Prostate gland (tissue), 2 donors: ENCODE measurements at regions not wholly inside any gene's neighbourhood (a gene's known extent, or its start where the extent isn't known, plus 50 kb on each side); places are given as distances from the start of the nearest gene placed in this dataset.

Source experiments
- CTCF ChIP-seq, 4 experiments: fragments of 200-600 bp in 2 of 4; fragments of 450-650 bp in 2 of 4; sonication (generic) in 2 of 4; IDR thresholded peaks; 1 replicate in 3 of 4; 2 replicates in 1 of 4; pipeline ENCODE4 v1.5.1; 2016 to 2019; ENCODE audit warnings: antibody characterized with exemption in 4 of 4, mild to moderate bottlenecking in 2 of 4, moderate library complexity in 2 of 4
- POLR2A ChIP-seq: fragments of 450-650 bp; IDR thresholded peaks from one replicate; pipeline ENCODE4 v1.6.1; 2016; ENCODE audit warnings: antibody characterized with exemption, mild to moderate bottlenecking
- POLR2AphosphoS5 ChIP-seq: sonication (generic); formaldehyde crosslinking; IDR thresholded peaks from one replicate; pipeline ENCODE4 v1.6.1; 2017; ENCODE audit warnings: antibody characterized with exemption

DNA sequence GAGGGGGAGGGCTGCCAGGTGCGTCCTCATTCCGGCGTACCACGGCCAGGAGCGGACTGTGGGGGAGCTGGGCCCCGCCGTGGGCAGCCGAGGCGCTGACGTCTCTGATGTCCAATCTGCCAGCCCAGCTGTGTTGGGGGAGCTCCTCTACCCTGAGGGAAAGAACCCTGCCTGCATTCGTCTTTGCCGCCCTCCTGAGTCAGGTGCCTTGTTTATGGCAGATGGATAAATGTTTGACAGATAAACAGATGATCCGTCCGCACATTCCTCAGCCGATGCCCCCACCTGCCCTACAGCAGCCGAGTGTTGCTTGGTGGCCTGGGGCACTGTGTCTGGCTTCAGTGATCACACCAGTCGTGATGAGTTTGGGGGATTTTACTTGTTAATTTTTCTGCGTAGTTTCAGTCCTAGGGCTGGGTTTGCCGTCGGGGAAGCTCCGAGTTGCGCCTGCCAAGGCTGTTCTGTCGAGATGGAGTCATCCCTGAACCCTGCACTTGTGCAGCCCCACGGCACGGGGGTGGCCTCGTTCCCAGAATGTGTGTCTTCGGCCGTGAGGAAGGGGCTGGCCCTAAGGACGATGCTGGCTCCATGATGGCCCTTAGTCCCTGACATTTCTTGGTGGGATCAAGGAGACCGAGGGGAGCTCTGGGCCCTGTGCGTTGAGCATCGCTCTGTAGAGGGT lies 1083.9 kb downstream of the BRD1 start:
- TF ChIP-seq POLR2A (no peak), CTCF (IDR thresholded peaks at IDR 0.05) (no peak), POLR2AphosphoS5 (no peak)
